LNCaP clone FGC (cell line): ENCODE measurements at regions not wholly inside any gene's neighbourhood (a gene's known extent, or its start where the extent isn't known, plus 50 kb on each side); places are given as distances from the start of the nearest gene placed in this dataset.
"Not testable (repeated sequence)": the region's sequence is repeated elsewhere in the genome, so short reads cannot be mapped to it uniquely, and the experiment has no call there.

Experiments
- DNase-seq: peaks from one replicate; pipeline ENCODE4 v3.0.0-alpha.2; 2011; ENCODE audit warnings: low read depth
- H3K4me3 ChIP-seq: 2 replicates; pipeline ENCODE4 v1.5.1; 2011; ENCODE audit warnings: mild to moderate bottlenecking, low read depth, low read length, control low read depth
- TF ChIP-seq, protein P1 (sequence below): IDR thresholded peaks from 2 replicates; pipeline ENCODE4 v1.5.1; 2012; ENCODE audit warnings: mild to moderate bottlenecking; ENCODE audit not compliant: control insufficient read depth, insufficient read depth; ENCODE audit errors: extremely low read depth

- DNase-seq, result no peak
- H3K4me3 ChIP-seq, result no peak overlapping the region
- TF ChIP-seq, protein P1, sequence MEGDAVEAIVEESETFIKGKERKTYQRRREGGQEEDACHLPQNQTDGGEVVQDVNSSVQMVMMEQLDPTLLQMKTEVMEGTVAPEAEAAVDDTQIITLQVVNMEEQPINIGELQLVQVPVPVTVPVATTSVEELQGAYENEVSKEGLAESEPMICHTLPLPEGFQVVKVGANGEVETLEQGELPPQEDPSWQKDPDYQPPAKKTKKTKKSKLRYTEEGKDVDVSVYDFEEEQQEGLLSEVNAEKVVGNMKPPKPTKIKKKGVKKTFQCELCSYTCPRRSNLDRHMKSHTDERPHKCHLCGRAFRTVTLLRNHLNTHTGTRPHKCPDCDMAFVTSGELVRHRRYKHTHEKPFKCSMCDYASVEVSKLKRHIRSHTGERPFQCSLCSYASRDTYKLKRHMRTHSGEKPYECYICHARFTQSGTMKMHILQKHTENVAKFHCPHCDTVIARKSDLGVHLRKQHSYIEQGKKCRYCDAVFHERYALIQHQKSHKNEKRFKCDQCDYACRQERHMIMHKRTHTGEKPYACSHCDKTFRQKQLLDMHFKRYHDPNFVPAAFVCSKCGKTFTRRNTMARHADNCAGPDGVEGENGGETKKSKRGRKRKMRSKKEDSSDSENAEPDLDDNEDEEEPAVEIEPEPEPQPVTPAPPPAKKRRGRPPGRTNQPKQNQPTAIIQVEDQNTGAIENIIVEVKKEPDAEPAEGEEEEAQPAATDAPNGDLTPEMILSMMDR, result no peak
Observed at GRCh38 chr20:48502016-48502415, 325.8 kb downstream of the PREX1 start.

DNA sequence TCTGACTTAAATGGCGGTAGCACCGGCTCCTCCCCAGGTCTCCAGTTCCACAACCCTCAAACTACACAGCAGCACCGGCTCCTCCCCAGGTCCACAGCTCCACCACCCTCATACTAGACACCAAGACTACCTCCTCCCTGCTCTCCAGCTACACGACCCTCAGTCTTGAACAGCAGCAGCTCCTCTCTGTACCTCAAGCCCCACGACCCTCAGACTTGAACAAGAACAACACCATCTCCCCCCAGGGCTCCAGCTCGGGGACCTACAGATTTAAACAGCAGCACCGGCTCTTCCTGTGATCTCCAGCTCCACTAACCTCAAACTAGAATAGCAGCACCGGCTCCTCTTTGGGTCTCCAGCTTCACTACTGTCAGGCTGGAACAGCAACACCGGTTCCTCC, 326.9 kb downstream of the PREX1 start:
- DNase-seq, H3K4me3 ChIP-seq: not testable (repeated sequence)

DNA sequence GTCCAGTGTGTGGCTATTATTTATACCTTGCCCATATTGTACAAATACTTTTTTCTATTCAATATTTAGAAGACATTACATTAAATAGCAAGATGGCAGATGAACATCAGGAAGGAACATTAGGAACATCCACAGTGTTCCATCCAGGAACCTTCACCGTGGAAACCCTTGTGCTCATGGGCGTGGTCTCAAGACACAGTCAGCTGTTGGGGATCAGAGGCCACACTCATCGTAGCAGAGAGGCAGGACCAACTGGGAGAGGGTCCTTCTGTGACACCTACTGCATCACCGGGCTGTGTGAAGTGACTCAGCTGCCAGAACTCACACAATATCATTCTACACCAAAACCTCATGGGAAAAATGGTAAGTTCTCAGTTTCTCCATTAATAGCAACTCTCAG, 328.9 kb downstream of the PREX1 start:
- H3K4me3 ChIP-seq, DNase-seq: not testable (repeated sequence)

DNA sequence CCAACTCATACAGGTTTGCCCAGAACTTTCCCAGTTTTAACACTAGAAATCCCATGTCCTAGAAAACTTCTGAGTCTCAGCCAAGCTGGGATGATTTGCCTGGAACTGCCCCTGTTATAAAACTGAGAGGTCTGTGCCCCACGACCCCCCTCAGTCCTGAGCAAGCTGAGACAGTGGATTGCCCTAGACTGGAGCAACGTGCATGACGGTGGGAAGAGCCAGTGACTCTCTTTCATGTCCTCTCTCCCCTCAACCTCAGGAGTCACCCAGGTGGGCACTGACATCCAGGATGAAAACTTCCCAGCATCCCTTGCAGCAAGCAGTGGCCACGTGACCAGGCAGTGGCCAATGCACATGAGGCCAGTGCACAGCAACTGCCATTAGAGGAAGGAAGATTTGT, 329.7 kb downstream of the PREX1 start:
- not testable (repeated sequence) for DNase-seq, H3K4me3 ChIP-seq

DNA sequence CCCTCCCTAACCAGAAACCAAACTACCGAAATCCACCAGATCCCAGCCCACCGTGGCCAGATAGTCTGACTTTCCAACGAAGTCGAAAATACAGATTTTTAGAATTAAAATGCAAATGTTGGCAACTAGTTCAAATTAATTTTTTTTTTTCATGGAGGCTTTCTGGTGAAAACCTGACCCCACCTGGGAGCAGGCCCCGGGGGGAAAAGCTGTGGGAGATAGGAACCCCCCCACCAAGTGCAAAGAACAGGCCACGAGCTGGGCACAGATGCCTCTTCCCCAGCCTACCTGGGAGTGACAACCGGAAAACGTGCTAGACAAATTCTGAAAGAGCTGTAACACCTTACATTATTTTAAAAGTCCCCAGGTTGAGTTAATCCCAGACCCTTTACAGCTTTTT, 333.8 kb downstream of the PREX1 start:
- TF ChIP-seq, protein P1, result no peak
- H3K4me3 ChIP-seq, result no peak overlapping the region
- DNase-seq, result no peak

GRCh38 chr20:48493331-48493730, 334.5 kb downstream of the PREX1 start:
- H3K4me3 ChIP-seq, DNase-seq: not testable (repeated sequence)

DNA sequence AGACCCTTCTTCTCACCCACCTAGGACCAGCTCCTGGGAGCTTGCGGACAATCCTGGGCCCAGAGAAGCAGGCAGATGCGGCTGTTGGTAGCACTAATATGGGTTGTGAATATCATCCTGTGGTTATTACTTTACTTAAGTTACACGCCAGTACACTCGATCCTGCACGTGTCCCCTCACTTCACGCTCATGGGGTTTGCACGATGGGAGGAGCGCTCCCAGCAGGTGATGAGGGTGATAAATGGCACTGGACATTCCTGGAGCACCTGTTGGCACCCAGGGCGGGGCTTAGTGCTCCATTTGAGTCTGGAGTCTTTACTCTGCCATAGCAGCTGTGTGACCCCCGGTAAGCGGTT, 335.1 kb downstream of the PREX1 start:
- DNase-seq, result no peak
- TF ChIP-seq, protein P1, result no peak
- H3K4me3 ChIP-seq, result no peak overlapping the region

DNA sequence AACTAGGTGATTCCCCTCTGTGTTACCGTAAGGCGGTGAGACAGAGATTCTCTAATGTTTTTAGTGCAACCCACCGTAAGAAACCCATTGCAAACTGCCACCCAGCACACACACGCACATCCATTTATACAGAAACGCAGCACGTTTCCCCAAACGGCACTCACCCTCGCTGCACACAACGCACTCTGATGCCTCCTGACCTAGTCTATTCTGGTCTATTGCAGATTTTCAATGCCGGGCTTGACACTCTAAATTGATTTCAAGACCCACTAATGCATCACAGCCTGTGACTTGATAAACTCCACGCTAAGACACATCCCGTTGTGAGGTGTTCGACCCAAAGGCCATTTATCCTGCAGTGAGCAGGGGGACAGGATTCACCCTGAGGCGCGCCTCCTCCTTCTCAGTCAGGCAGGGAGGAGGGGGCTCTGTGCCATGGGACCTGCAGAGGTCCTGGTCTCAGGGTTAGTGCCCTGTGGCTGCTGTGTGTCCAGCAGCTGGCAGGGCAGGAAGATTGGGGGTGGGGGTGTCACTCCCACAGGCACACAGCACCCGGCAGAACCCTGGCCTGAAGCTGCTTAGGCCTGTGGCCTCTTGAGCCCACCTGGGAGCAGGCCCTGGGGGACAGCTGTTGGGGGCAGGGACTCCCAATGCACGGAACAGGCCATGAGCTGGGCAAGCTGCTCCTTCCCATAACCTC, 335.6 kb downstream of the PREX1 start:
- TF ChIP-seq, protein P1, result no peak
- H3K4me3 ChIP-seq, result no peak overlapping the region
- no peak for DNase-seq

DNA sequence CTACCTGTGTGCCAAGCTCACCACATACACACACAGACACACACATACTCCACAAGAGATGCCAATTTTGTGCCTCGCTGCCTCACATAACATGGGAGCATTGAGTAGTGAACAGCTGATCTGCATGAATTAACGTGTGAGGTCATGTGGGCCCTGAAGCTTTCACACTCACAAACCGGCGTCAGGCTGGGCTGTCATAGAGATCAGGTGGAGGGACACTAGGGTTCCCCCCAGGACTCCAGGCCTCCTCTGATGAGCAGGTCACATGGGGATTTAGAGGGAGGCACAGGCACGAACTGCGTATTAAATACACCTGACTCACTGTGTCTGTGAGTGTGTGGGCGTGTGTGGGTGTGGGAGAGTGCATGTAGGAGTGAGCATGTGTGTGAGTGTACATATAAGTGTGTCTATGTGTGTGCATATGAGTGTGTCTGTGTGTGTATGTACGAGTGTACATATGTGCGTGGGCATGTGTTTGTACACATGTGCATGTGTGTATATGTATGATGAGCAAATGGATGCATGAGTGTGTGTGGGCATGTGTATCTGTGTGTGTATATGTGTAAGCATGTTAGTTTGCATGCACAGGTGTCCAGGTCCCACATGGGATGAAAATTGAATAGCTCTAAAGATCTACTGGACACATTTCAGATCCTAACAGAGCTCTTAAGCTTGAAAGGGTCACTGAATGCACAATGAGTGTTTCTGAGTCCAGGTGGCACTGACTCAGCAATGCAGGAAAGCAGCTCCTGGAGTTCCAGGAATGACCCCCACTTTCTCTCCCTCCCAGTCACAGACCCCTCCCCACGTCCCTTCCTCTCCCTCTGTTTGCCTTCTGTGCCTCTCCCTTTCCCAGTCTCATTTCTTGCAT, 336.6 kb downstream of the PREX1 start:
- TF ChIP-seq, protein P1, result no peak
- H3K4me3 ChIP-seq, result no peak overlapping the region
- DNase-seq, result no peak

GRCh38 chr20:48490341-48490740, 337.5 kb downstream of the PREX1 start:
- DNase-seq, H3K4me3 ChIP-seq: not testable (repeated sequence)
